ENCODE measurements at regions not wholly inside any gene's neighbourhood (a gene's known extent, or its start where the extent isn't known, plus 50 kb on each side); places are given as distances from the start of the nearest gene placed in this dataset.
"Not testable (repeated sequence)": the region's sequence is repeated elsewhere in the genome, so short reads cannot be mapped to it uniquely, and the experiment has no call there.

DNA sequence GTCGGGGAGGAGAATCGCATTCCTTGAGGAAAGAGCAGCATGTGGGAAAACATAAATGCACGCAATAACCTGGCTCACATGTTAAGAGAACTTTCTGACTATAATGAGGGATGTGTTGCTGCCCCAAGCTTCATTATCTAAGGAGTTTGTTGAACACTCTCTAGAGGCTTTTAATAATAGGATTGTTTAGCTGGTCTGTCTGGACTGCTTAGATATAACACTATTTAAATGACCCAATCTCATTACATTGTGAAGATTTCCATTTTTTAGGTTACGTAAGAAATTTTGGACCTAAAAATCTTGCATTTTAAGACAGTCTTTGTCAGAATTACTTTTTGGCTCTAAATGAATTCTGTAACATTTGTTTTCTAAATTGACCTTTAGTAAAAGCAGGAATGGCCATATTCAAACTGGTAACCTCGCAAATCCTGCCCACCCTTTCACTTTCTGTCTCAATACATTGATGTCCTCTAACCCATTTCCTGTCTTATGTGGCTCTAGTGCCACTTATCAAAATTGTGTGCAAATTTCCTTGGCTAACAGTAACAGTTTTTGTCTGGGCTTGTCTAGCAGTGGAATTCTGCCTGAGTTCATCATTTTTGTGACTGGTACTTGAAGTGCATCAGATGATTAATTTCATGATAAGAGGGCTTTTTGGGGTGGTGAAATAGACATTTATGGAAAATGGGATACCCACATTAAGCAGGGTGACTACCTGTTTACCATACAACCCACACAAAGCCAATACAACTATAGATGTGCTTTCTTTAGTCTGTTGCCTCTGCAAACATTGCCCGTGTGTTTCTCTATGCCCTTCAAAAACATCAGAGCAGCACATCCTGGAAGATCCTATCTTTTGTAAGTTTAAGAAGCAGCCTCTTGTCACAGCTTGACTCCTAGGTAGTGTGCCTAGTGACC lies 61.6 kb upstream of the IKBKE start:
- DNase-seq (ENCODE audit: low spot score) = not testable (repeated sequence)

DNA sequence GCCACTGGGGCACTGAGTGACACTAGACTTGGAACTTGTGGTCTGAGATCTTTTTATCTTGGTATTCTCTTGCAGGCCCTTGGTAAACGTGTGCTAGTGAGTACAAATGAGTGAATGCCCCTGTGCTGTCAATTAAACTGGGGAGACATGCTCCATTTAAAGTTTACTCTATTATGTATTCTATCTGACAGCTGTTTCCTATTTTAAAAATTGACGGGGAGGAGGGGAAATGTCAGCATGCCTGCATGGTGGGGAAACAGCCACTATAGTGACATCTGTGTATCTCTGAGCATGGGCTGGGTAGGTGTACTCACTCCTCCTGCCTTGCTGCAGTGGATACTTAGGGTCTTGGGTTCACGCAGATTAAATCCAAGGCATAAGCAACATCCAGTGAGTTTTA lies 59.0 kb upstream of the IKBKE start:
- no peak for DNase-seq (ENCODE audit: low spot score)

DNA sequence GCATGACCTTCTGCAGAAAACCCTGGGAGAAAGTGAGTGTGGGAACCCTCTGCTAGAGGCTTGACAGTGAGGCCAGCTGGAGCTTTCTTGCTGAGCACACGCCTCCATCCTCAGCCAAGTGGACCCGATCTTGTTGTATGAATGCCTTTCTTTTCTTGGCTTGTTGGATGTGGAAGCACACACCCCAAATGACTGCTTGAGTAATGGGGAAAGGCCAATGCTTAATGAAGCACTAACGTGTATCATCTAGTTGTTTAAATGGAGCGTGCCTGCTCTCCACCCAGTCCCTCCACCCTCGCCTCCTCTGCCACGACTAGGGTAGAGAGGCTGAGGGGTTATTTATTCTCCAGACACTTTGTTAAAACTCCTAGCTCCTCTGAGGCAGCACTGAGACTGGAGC lies 54.3 kb upstream of the IKBKE start:
- no peak for DNase-seq (ENCODE audit: low spot score)

DNA sequence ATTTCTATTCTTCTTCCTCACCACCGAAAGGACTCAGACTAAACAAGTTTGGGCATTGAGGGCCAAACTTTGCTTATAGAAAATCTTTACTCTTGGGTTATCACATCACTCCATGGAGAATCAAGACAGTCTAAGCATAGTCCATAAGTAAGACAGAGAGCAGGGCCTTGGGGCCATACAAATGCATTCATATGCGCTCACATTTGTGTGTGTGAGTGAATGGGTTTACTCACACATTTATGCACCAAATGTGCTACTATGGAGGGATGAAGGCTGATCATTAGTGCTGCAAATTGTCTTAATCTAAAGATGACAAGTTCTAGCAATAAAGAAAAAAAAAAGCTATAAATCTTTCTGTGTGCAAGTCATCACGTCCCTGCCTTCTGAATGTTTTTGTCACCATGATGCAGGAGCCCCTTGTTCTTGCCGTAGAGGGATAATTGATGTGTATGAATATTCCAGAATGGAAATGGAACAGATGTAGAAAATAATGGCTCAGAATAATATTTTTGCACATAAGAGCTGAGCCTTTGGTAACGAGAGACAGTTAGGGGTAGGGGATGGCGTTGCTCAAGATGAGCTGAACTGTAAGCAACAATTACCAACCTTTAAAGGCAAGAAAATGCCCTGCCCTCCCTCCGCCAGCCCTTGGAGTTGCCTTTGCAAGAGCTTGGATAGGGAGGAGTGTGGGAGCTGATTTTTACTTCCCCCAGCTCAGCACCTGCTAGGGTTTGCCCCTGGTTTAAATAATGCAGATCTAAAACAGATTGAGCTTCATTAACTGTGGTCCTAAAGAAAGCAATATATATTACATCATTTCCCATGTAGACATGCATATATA lies 52.3 kb upstream of the IKBKE start:
- no peak for DNase-seq (ENCODE audit: low spot score)

DNA sequence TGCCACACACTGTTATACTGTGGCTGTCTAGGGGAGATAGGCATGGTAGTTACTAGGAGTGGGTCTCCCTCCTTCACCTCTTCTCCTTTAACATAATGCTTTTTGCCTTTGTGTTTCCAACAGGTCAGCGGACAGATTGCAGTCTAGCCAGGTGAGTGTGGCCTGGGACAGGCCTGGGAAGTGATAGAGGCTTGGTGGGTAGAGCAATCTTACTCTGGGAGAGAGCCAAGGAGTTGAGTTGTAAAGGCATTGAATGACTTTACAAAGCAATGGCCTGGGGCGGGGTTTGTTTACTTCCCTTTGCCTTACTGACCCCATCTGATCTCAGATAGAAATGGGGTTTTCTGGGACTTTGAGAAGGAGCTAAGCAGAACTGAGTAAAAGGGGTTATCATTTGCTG lies 51.0 kb upstream of the IKBKE start:
- DNase-seq (ENCODE audit: low spot score) = no peak

DNA sequence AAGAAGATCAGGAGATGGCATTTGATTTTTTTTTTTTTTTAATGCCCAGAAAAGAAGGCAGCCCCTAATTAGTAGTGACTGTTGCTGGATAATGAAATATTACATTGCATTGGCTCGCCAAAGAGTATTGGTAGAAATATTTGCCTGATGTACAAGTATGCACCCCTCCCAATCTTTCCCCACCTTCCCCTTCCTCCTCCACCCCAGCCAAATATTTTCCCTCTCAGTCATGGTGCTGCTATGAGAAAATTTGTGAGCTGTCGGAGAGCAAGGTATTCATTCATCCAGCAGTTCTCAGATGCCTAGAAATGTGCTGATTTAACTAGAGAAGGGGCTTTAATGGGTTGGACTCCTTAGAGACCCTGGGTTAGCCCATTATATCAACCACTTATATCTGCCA lies 50.5 kb upstream of the IKBKE start:
- no peak for DNase-seq (ENCODE audit: low spot score)

DNA sequence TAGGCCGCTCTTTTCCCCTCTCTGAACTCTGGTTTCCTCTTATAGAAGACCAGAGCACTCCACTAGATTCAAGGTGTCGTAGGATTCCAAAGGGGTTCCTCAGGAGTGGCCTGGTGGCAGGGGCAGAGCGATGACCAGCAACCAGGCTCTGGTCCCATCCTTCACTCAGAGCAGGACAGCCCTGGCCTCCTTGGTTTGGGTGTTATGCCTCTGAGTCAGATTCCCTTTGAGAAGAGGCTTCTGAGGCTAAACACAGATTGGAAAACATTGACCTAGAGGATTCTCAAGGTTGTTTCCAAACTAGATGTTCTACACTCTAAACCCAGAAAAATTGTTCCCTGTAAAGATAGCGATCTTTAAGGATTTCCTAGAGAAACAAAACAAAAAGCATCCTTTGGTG lies 49.8 kb upstream of the IKBKE start:
- DNase-seq (ENCODE audit: low spot score) = no peak
